ENCODE measurements at regions not wholly inside any gene's neighbourhood (a gene's known extent, or its start where the extent isn't known, plus 50 kb on each side); places are given as distances from the start of the nearest gene placed in this dataset.

GRCh38 chr6:119493980-119494379 lies 144.4 kb upstream of the MAN1A1 start (continued):
- TF ChIP-seq, protein P1, sequence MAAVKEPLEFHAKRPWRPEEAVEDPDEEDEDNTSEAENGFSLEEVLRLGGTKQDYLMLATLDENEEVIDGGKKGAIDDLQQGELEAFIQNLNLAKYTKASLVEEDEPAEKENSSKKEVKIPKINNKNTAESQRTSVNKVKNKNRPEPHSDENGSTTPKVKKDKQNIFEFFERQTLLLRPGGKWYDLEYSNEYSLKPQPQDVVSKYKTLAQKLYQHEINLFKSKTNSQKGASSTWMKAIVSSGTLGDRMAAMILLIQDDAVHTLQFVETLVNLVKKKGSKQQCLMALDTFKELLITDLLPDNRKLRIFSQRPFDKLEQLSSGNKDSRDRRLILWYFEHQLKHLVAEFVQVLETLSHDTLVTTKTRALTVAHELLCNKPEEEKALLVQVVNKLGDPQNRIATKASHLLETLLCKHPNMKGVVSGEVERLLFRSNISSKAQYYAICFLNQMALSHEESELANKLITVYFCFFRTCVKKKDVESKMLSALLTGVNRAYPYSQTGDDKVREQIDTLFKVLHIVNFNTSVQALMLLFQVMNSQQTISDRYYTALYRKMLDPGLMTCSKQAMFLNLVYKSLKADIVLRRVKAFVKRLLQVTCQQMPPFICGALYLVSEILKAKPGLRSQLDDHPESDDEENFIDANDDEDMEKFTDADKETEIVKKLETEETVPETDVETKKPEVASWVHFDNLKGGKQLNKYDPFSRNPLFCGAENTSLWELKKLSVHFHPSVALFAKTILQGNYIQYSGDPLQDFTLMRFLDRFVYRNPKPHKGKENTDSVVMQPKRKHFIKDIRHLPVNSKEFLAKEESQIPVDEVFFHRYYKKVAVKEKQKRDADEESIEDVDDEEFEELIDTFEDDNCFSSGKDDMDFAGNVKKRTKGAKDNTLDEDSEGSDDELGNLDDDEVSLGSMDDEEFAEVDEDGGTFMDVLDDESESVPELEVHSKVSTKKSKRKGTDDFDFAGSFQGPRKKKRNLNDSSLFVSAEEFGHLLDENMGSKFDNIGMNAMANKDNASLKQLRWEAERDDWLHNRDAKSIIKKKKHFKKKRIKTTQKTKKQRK (IDR thresholded peaks at IDR 0.05; ENCODE audit: low read length), result no peak
- 0 out of 2 replicates have a peak, but pooled peaks have one; percentile 33 for TF ChIP-seq ZNF331 (CRISPR knock-in tag; IDR thresholded peaks at IDR 0.05)
- peak; percentile 95 for TF ChIP-seq ZNF362 (CRISPR knock-in tag; IDR thresholded peaks at IDR 0.05; ENCODE audit: borderline replicate concordance)
- peak; percentile 81 for TF ChIP-seq SMAD3 (CRISPR knock-in tag; IDR thresholded peaks at IDR 0.05)
- TF ChIP-seq, protein P2, sequence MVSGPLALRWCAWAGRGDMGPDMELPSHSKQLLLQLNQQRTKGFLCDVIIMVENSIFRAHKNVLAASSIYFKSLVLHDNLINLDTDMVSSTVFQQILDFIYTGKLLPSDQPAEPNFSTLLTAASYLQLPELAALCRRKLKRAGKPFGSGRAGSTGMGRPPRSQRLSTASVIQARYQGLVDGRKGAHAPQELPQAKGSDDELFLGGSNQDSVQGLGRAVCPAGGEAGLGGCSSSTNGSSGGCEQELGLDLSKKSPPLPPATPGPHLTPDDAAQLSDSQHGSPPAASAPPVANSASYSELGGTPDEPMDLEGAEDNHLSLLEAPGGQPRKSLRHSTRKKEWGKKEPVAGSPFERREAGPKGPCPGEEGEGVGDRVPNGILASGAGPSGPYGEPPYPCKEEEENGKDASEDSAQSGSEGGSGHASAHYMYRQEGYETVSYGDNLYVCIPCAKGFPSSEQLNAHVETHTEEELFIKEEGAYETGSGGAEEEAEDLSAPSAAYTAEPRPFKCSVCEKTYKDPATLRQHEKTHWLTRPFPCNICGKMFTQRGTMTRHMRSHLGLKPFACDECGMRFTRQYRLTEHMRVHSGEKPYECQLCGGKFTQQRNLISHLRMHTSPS (CRISPR knock-in tag; IDR thresholded peaks at IDR 0.05; ENCODE audit: low read depth), result no peak
- TF ChIP-seq ERF (CRISPR knock-in tag; IDR thresholded peaks at IDR 0.05), result no peak
- TF ChIP-seq AHDC1 (CRISPR knock-in tag; IDR thresholded peaks at IDR 0.05; ENCODE audit: borderline replicate concordance), result peak; percentile 72; the same call in 1 of the 2 replicates
- TF ChIP-seq CBX2 (IDR thresholded peaks at IDR 0.05; ENCODE audit: low read depth, low read length), result no peak
- TF ChIP-seq CBX2 (CRISPR knock-in tag; IDR thresholded peaks at IDR 0.05; ENCODE audit: low read depth), result no peak
- no peak for TF ChIP-seq ZFP1 (CRISPR knock-in tag; IDR thresholded peaks at IDR 0.05)
- 0 out of 2 replicates have a peak, but pooled peaks have one; percentile 29 for TF ChIP-seq TFE3 (CRISPR knock-in tag; IDR thresholded peaks at IDR 0.05)
- TF ChIP-seq KDM5A (IDR thresholded peaks at IDR 0.05; ENCODE audit: borderline replicate concordance, low read length), result no peak
- no peak for TF ChIP-seq ZEB1 (IDR thresholded peaks at IDR 0.05; ENCODE audit: insufficient replicate concordance, low read depth)
- TF ChIP-seq ZNF850 (CRISPR knock-in tag; conservative IDR thresholded peaks at IDR 0.05), result no peak
- TF ChIP-seq, protein P3, sequence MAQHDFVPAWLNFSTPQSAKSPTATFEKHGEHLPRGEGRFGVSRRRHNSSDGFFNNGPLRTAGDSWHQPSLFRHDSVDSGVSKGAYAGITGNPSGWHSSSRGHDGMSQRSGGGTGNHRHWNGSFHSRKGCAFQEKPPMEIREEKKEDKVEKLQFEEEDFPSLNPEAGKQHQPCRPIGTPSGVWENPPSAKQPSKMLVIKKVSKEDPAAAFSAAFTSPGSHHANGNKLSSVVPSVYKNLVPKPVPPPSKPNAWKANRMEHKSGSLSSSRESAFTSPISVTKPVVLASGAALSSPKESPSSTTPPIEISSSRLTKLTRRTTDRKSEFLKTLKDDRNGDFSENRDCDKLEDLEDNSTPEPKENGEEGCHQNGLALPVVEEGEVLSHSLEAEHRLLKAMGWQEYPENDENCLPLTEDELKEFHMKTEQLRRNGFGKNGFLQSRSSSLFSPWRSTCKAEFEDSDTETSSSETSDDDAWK (CRISPR knock-in tag; IDR thresholded peaks at IDR 0.05), result no peak
